ENCODE measurements at regions not wholly inside any gene's neighbourhood (a gene's known extent, or its start where the extent isn't known, plus 50 kb on each side); places are given as distances from the start of the nearest gene placed in this dataset.
"Not testable (repeated sequence)": the region's sequence is repeated elsewhere in the genome, so short reads cannot be mapped to it uniquely, and the experiment has no call there.

GRCh38 chr4:81684352-81684751 is 212.6 kb upstream of the RASGEF1B start:
- no peak for DNase-seq (ENCODE audit: low read depth)

DNA sequence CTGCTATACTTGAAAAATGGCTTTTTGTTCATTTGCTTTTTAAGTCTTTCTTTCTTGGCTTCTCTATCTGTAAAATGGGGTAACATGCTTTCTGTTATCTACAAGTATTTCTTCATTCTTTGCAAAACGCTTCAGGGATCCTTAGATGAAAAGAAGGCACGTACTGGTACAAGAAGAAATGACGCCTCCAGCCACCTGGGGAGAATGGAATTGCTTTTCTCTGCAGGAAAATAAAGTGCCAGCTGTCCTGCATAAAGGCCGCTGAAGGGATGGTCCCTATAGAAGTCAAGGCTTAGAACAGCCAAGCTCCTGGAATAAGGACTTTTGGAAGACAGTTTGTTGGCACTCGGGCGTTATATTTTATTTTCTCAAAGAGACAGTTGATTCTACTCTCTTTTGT is 210.8 kb upstream of the RASGEF1B start:
- DNase-seq (ENCODE audit: low read depth), result no peak

DNA sequence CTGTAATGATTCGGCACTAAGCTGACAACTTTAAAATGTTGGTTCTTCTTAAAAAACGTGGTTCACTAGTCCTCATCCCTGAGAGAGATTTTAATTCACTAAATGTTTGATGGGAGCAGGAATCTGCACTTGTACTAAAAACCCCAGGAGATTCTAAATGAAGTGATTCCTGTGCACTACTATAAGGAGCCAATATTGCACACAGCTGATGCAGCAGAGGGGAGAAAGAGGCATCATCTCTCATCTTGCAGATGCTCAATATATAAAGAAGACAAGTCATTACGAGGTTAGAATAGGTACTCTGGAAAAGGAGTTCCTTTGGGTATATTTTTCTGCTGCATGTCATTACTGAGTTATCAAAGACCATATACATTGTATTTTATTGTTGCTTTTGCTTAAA is 207.6 kb upstream of the RASGEF1B start:
- no peak for DNase-seq (ENCODE audit: low read depth)

DNA sequence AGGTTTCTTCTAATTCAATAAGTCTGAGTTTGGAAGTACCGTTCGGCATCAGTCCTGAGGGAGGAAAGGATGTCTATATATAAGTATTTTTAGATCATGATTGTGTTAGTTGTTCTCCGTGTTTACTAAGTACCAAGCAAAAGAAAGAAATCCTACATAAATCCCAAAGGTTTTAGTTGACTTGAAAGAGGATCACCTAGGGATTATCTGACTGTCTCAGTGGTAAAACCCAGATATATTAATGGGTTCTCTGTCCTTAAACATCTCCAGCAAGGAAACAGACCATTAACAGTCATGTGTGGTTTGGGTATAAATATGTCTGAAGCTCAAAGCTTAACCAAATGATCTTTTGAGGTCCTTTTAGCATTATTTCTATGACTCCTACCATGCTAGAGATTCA is 207.1 kb upstream of the RASGEF1B start:
- DNase-seq (ENCODE audit: low read depth), result no peak

GRCh38 chr4:81676537-81676936 is 204.8 kb upstream of the RASGEF1B start:
- DNase-seq (ENCODE audit: low read depth), result no peak

- DNase-seq (ENCODE audit: low read depth), result no peak
Measured at GRCh38 chr4:81675791-81676393, 204.2 kb upstream of the RASGEF1B start.

- DNase-seq (ENCODE audit: low read depth), result no peak
Measured at GRCh38 chr4:81673961-81674360, 202.3 kb upstream of the RASGEF1B start.

DNA sequence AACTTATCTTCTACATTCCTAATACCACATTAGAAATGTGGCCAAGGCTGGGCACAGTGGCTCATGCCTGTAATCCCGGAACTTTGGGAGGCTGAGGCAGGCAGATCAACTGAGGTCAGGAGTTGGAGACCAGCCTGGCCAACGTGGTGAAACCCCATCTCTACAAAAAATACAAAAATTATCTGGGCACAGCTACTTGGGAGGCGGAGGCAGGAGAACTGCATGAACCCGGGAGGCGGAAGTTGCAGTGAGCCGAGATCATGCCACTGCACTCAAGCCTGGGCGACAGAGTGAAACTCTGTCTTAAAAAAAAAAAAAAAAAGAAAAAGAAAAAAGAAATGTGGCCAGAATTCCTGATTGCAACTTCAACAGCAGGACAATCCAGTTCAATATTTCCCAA is 196.6 kb upstream of the RASGEF1B start:
- not testable (repeated sequence) for DNase-seq (ENCODE audit: low read depth)

DNA sequence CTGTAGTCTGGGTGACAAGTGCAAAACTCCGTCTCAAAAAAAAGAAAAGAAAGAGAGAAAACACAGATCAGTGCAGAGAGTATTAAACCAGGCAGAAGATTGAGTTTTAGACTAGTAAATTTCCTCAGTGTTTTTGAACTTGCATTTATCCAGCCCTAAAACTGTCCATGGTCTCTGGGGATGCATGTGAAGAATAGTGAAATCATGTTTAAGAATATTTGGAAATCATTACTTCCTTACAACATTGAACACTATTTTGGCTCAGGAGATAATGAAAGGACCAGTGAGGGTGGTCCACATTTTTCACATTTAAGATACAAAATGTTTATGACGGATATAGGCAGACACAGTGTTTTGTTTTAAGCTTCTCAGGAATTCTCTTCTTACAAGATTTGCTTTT is 195.8 kb upstream of the RASGEF1B start:
- DNase-seq (ENCODE audit: low read depth), result no peak

GRCh38 chr4:81666491-81666890 is 194.8 kb upstream of the RASGEF1B start:
- DNase-seq (ENCODE audit: low read depth), result no peak

- DNase-seq (ENCODE audit: low read depth), result no peak
Measured at GRCh38 chr4:81665649-81666048, 193.9 kb upstream of the RASGEF1B start.

DNA sequence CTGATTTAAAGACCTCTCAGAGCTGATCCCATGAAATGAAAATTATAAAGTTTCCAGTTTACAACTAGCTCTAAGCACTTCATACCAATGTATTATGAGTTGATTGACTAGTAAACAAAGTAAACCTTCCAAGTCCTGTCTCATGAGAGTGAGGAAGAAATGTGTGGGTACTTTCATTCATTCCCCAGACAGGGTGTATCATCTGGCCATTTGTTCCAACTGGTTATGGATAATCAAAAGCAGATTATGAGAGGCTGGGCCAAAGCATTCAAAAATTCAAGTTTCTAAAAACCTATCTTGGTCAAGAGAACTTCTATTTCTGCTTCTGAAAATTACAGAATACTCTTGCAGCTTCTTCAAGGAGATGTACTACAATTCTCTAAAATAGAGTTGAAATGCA is 193.3 kb upstream of the RASGEF1B start:
- DNase-seq (ENCODE audit: low read depth), result no peak

- DNase-seq (ENCODE audit: low read depth), result no peak
Measured at GRCh38 chr4:81664079-81664478, 192.4 kb upstream of the RASGEF1B start.

- no peak for DNase-seq (ENCODE audit: low read depth)
Measured at GRCh38 chr4:81663368-81663767, 191.7 kb upstream of the RASGEF1B start.

DNA sequence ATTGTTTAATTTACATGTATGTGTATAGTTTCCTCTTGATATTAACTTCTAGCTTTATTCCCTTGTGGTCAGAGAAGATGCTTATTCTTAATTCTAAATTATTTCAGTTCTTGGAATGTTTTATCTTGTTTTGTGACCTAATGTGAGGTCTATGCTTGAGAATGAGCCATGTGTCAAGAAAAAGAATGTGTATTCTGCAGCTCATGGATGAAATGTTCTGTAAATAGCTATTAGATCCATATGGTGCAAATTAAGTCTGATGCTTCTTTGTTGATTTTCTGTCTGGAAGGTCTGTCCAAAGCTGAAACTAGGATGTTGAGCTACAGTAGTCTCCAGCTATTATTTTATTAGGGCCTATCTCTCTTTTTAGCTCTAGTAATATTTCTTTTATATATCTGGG is 187.3 kb upstream of the RASGEF1B start:
- DNase-seq (ENCODE audit: low read depth), result no peak

DNA sequence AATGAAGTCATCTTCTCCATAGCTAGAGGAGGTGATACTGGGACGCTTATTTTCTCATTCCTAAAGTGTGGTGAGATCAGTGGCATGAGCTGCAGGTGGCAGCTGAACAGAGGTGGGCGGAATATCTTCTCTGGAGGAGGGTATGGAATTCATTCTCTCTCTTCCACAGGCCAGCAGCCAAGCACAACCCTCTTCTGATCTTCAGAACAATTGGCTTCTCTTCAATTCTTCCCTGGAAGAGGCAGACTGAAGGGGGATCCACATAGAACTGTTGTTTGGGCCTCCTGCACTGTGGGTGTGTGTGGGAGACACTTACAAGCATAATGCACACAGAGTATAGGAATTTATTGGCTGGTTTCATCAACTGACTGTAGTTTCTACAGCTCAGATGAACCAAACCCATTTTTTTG is 180.4 kb upstream of the RASGEF1B start:
- DNase-seq (ENCODE audit: low read depth), result no peak

GRCh38 chr4:81651243-81651899 is 179.7 kb upstream of the RASGEF1B start:
- DNase-seq (ENCODE audit: low read depth), result no peak

DNA sequence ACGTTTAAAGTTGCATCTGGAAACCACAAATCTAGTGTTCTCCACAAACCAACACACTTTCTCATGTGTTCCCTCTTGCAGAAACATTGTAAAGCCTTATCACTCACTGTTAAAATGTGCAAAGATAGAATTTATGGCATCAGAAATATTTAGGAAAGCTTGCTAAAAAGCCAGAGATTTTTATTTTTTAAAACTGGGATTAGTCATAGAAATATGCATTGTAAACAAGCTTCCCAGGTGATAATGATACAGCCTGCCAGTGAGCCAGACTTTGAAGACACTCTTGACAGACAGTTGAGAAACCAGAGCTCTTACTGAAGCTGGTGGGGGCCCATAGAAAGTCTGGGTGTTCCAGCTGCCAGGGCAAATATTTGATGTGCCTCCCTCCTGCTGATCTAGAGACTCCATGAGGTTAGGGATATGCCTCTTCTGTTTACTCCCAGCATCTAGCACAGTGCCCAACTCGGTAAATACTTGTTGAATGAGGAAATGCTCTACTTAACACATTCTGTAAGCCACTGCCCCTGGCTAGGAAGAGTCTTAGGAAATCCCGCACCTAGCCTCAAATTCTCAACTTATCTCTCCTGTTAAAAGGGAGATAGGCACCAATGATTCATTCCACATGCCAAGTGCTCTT is 179.0 kb upstream of the RASGEF1B start:
- no peak for DNase-seq (ENCODE audit: low read depth)

DNA sequence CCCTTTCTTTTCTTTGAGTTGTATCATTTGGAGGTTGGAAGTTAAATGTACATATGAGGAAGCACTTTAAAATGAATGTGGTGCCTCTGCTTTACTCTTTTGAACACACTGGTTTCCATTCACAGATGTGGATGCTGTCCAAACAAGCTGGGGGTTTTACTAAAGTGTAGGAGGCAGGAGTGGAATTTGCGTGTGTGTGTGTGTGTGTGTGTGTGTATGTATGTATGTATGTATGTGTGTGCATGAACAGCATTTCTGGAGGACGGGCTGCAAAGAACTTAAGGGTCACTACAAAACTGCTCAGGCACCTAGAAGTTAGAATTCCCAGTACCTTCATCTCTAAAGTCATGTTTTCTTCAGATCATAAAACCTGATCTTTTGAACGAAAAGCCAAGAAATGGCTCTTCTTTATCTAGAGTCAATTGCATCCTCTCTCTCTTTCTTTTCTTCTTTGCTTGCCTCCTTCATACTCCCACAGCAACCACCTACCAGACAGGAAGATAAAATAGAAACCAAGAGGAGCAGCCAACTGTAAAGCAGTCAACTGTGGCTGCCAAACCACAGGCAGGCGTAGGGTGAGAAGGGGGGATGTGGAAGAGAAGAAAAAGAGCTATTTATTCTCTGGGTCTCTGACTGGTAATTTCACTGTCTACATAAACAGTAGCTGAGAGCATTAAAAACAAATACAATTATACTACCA is 177.0 kb upstream of the RASGEF1B start:
- DNase-seq (ENCODE audit: low read depth), result no peak

GRCh38 chr4:81647388-81647787 is 175.7 kb upstream of the RASGEF1B start:
- DNase-seq (ENCODE audit: low read depth), result no peak

GRCh38 chr4:81642543-81642942 is 170.8 kb upstream of the RASGEF1B start:
- DNase-seq (ENCODE audit: low read depth), result no peak

DNA sequence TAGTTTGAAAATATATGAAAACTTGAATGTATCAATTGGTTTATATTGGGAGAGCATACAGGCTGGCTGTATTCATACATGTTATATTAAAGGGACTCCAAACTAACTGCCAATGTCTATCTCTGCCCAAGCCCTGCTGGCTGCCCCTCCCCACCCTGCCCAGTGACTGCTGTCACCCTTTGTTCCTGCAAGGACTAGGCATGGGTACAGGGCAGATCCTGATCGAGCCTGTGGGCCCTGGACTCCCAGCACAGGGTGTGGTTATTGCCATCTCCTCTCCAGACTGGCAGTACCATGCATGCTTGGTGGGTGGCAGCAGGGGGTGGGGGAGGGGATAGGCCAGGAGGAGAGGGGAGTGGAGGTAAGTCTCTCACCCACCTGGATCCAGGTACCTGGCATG is 167.5 kb upstream of the RASGEF1B start:
- no peak for DNase-seq (ENCODE audit: low read depth)

All from HT1080 (cell line).